ENCODE measurements at regions not wholly inside any gene's neighbourhood (a gene's known extent, or its start where the extent isn't known, plus 50 kb on each side); places are given as distances from the start of the nearest gene placed in this dataset.
"Not testable (repeated sequence)": the region's sequence is repeated elsewhere in the genome, so short reads cannot be mapped to it uniquely, and the experiment has no call there.

- peak; percentile 22 for DNase-seq
These were observed 97.6 kb upstream of the HS6ST1 start for GRCh38 chr2:128416109-128416785.

- no peak for DNase-seq
These were observed 98.1 kb upstream of the HS6ST1 start for GRCh38 chr2:128416806-128417205.

GRCh38 chr2:128417264-128417663, 98.6 kb upstream of the HS6ST1 start:
- not testable (repeated sequence) for DNase-seq

GRCh38 chr2:128420131-128420530, 101.5 kb upstream of the HS6ST1 start:
- DNase-seq = no peak

- peak; percentile 15 for DNase-seq
These were observed 102.1 kb upstream of the HS6ST1 start for GRCh38 chr2:128420776-128421175.

- peak; percentile 10 for DNase-seq
These were observed 102.6 kb upstream of the HS6ST1 start for GRCh38 chr2:128421286-128421685.

- no peak for DNase-seq
These were observed 103.2 kb upstream of the HS6ST1 start for GRCh38 chr2:128421861-128422311.

GRCh38 chr2:128422571-128422970, 103.9 kb upstream of the HS6ST1 start:
- no peak for DNase-seq

GRCh38 chr2:128423788-128424165, 105.1 kb upstream of the HS6ST1 start:
- no peak for DNase-seq

GRCh38 chr2:128424406-128425171, 105.9 kb upstream of the HS6ST1 start:
- no peak for DNase-seq

- no peak for DNase-seq
These were observed 106.5 kb upstream of the HS6ST1 start for GRCh38 chr2:128425216-128425615.

- no peak for DNase-seq
These were observed 107.3 kb upstream of the HS6ST1 start for GRCh38 chr2:128425731-128426620.

- DNase-seq = no peak
These were observed 108.7 kb upstream of the HS6ST1 start for GRCh38 chr2:128427413-128427755.

- no peak for DNase-seq
These were observed 109.7 kb upstream of the HS6ST1 start for GRCh38 chr2:128428415-128428814.

GRCh38 chr2:128432423-128432822, 113.8 kb upstream of the HS6ST1 start:
- no peak for DNase-seq

- no peak for DNase-seq
These were observed 115.4 kb upstream of the HS6ST1 start for GRCh38 chr2:128433911-128434550.

- DNase-seq = no peak
These were observed 117.2 kb upstream of the HS6ST1 start for GRCh38 chr2:128435576-128436478.

- no peak for DNase-seq
These were observed 118.0 kb upstream of the HS6ST1 start for GRCh38 chr2:128436479-128437203.

- no peak for DNase-seq
These were observed 118.5 kb upstream of the HS6ST1 start for GRCh38 chr2:128437204-128437565.

- no peak for DNase-seq
These were observed 119.4 kb upstream of the HS6ST1 start for GRCh38 chr2:128438091-128438490.

- DNase-seq = no peak
These were observed 119.9 kb upstream of the HS6ST1 start for GRCh38 chr2:128438586-128438985.

Measured in 8988T (cell line).